WTC11 (cell line): ENCODE measurements at regions not wholly inside any gene's neighbourhood (a gene's known extent, or its start where the extent isn't known, plus 50 kb on each side); places are given as distances from the start of the nearest gene placed in this dataset.

Source experiments
- ATAC-seq: fragments of 200-7000 bp; cut with Tn5 transposase; 2 replicates; pipeline ENCODE4 v1.10.0; 2021; ENCODE audit warnings: mild to moderate bottlenecking, moderate library complexity
- CTCF ChIA-PET: fragments of 300-600 bp; sonication (Branson Sonifier 250); formaldehyde crosslinking; loops from one replicate; lab custom pipeline; 2021; ENCODE audit warnings: antibody characterized with exemption; lab: Charles Lee
- POLR2A ChIA-PET: fragments of 350-600 bp; sonication (Branson Sonifier 250); formaldehyde crosslinking; loops from one replicate; lab custom pipeline; 2021; ENCODE audit warnings: antibody characterized with exemption; lab: Charles Lee
- DNase-seq: peaks from one replicate; pipeline ENCODE4 v3.0.0; 2021; ENCODE audit warnings: low spot score
- H3K27ac Mint-ChIP-seq: 2 replicates; pipeline ENCODE4 v1.8.0; 2021; ENCODE audit warnings: mixed read lengths
- H3K27me3 Mint-ChIP-seq: 2 replicates; pipeline ENCODE4 v1.8.0; 2021; ENCODE audit warnings: low read depth, mild to moderate bottlenecking, moderate library complexity, mixed read lengths
- H3K36me3 Mint-ChIP-seq: 2 replicates; pipeline ENCODE4 v1.8.0; 2021; ENCODE audit warnings: mixed read lengths
- H3K4me1 Mint-ChIP-seq: 2 replicates; pipeline ENCODE4 v1.8.0; 2022; ENCODE audit warnings: mixed read lengths
- H3K4me3 Mint-ChIP-seq: 2 replicates; pipeline ENCODE4 v1.8.0; 2021; ENCODE audit warnings: mild to moderate bottlenecking, moderate library complexity, mixed read lengths
- H3K9me3 Mint-ChIP-seq: 2 replicates; pipeline ENCODE4 v1.8.0; 2021; ENCODE audit warnings: mixed read lengths
- CBFB ChIP-seq: sonication (generic); formaldehyde crosslinking; IDR thresholded peaks from 2 replicates; pipeline ENCODE4 v1.8.1; 2022; ENCODE audit warnings: mild to moderate bottlenecking, low read depth, missing genetic modification reagents
- ETV6 ChIP-seq: sonication (generic); formaldehyde crosslinking; IDR thresholded peaks from 2 replicates; pipeline ENCODE4 v1.8.1; 2022; ENCODE audit warnings: mild to moderate bottlenecking, missing genetic modification reagents
- FOXK1 ChIP-seq: sonication (generic); formaldehyde crosslinking; IDR thresholded peaks from 2 replicates; pipeline ENCODE4 v1.8.0; 2022; ENCODE audit warnings: mild to moderate bottlenecking, moderate library complexity, missing genetic modification reagents
- FOXP4 ChIP-seq: sonication (generic); formaldehyde crosslinking; IDR thresholded peaks from 2 replicates; pipeline ENCODE4 v1.8.0; 2022; ENCODE audit warnings: mild to moderate bottlenecking, missing genetic modification reagents
- JUN ChIP-seq: sonication (generic); formaldehyde crosslinking; IDR thresholded peaks from 2 replicates; pipeline ENCODE4 v1.8.0; 2023; ENCODE audit warnings: mild to moderate bottlenecking, missing genetic modification reagents
- MYBL2 ChIP-seq: sonication (generic); formaldehyde crosslinking; IDR thresholded peaks from 2 replicates; pipeline ENCODE4 v1.8.1; 2023; ENCODE audit warnings: mild to moderate bottlenecking, moderate library complexity, missing genetic modification reagents
- NR3C1 ChIP-seq: sonication (generic); formaldehyde crosslinking; conservative IDR thresholded peaks from 2 replicates; pipeline ENCODE4 v1.8.1; 2023; ENCODE audit warnings: low read depth, mild to moderate bottlenecking, missing genetic modification reagents
- PRDM15 ChIP-seq: sonication (generic); formaldehyde crosslinking; IDR thresholded peaks from 2 replicates; pipeline ENCODE4 v1.8.0; 2022; ENCODE audit warnings: missing genetic modification reagents
- RELA ChIP-seq: sonication (generic); formaldehyde crosslinking; IDR thresholded peaks from 2 replicates; pipeline ENCODE4 v1.8.1; 2022; ENCODE audit warnings: missing genetic modification reagents, mild to moderate bottlenecking, borderline replicate concordance
- RORB ChIP-seq: fragments of 250-450 bp; sonication (Bioruptor Pico); IDR thresholded peaks from 2 replicates; pipeline ENCODE4 v1.9.0; 2021; ENCODE audit warnings: mild to moderate bottlenecking
- SOX15 ChIP-seq: fragments of 250-450 bp; sonication (Bioruptor Pico); IDR thresholded peaks from 2 replicates; pipeline ENCODE4 v1.9.0; 2021; ENCODE audit warnings: mild to moderate bottlenecking
- TP53 ChIP-seq: sonication (generic); formaldehyde crosslinking; IDR thresholded peaks from 2 replicates; pipeline ENCODE4 v1.8.1; 2023; ENCODE audit warnings: mild to moderate bottlenecking, missing genetic modification reagents
- ZBTB43 ChIP-seq: sonication (generic); formaldehyde crosslinking; IDR thresholded peaks from 2 replicates; pipeline ENCODE4 v1.8.1; 2023; ENCODE audit warnings: mild to moderate bottlenecking, missing genetic modification reagents
- ZNF232 ChIP-seq: sonication (generic); formaldehyde crosslinking; IDR thresholded peaks from 2 replicates; pipeline ENCODE4 v1.8.0; 2022; ENCODE audit warnings: mild to moderate bottlenecking, missing genetic modification reagents
- ZNF281 ChIP-seq: sonication (generic); formaldehyde crosslinking; IDR thresholded peaks from 2 replicates; pipeline ENCODE4 v1.8.0; 2023; ENCODE audit warnings: mild to moderate bottlenecking, missing genetic modification reagents
- TF ChIP-seq, protein P1 (sequence below): fragments of 250-450 bp; sonication (Bioruptor Pico); IDR thresholded peaks from 2 replicates; pipeline ENCODE4 v1.9.0; 2021; ENCODE audit warnings: mild to moderate bottlenecking, borderline replicate concordance
- TF ChIP-seq, protein P2 (sequence below): sonication (generic); formaldehyde crosslinking; IDR thresholded peaks from 2 replicates; pipeline ENCODE4 v1.8.0; 2022; ENCODE audit warnings: mild to moderate bottlenecking, missing genetic modification reagents

DNA sequence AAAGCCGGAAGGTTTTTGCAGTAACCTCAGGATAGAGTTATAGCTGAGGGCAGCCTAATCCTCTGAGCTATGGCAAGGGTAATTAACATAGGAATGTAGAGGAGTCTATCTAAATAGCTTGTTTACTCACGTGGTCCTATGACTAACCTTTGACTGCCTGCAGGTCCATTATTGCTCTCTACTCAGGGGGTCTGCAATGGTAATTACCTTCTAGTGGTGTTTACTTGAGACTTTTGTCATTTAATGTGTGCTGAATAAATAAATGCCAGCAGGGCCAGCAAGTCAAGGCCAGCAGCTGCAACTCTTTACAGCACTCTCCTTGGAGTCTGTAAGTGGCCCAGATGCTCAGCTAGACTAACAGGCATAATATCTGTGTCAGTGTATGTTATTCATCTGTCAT lies 212.7 kb upstream of the FMR1 start:
- TF ChIP-seq TP53 = no peak
- no peak for TF ChIP-seq MYBL2 (CRISPR knock-in tag)
- no peak for TF ChIP-seq RELA (CRISPR knock-in tag)
- no peak for TF ChIP-seq ZBTB43 (CRISPR knock-in tag)
- TF ChIP-seq FOXK1 = no peak
- TF ChIP-seq JUN (CRISPR knock-in tag) = no peak
- TF ChIP-seq FOXP4 (CRISPR knock-in tag) = no peak
- TF ChIP-seq, protein P1, sequence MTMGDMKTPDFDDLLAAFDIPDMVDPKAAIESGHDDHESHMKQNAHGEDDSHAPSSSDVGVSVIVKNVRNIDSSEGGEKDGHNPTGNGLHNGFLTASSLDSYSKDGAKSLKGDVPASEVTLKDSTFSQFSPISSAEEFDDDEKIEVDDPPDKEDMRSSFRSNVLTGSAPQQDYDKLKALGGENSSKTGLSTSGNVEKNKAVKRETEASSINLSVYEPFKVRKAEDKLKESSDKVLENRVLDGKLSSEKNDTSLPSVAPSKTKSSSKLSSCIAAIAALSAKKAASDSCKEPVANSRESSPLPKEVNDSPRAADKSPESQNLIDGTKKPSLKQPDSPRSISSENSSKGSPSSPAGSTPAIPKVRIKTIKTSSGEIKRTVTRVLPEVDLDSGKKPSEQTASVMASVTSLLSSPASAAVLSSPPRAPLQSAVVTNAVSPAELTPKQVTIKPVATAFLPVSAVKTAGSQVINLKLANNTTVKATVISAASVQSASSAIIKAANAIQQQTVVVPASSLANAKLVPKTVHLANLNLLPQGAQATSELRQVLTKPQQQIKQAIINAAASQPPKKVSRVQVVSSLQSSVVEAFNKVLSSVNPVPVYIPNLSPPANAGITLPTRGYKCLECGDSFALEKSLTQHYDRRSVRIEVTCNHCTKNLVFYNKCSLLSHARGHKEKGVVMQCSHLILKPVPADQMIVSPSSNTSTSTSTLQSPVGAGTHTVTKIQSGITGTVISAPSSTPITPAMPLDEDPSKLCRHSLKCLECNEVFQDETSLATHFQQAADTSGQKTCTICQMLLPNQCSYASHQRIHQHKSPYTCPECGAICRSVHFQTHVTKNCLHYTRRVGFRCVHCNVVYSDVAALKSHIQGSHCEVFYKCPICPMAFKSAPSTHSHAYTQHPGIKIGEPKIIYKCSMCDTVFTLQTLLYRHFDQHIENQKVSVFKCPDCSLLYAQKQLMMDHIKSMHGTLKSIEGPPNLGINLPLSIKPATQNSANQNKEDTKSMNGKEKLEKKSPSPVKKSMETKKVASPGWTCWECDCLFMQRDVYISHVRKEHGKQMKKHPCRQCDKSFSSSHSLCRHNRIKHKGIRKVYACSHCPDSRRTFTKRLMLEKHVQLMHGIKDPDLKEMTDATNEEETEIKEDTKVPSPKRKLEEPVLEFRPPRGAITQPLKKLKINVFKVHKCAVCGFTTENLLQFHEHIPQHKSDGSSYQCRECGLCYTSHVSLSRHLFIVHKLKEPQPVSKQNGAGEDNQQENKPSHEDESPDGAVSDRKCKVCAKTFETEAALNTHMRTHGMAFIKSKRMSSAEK (CRISPR knock-in tag) = no peak
- no peak for TF ChIP-seq ZNF232 (CRISPR knock-in tag)
- no peak for TF ChIP-seq NR3C1 (CRISPR knock-in tag)
- TF ChIP-seq ZNF281 (CRISPR knock-in tag) = no peak
- no peak for TF ChIP-seq CBFB (CRISPR knock-in tag)
- TF ChIP-seq ETV6 (CRISPR knock-in tag) = no peak
- TF ChIP-seq, protein P2, sequence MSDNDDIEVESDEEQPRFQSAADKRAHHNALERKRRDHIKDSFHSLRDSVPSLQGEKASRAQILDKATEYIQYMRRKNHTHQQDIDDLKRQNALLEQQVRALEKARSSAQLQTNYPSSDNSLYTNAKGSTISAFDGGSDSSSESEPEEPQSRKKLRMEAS (CRISPR knock-in tag) = no peak
- no peak for TF ChIP-seq SOX15 (CRISPR knock-in tag)
- TF ChIP-seq RORB (CRISPR knock-in tag) = no peak
- no peak for TF ChIP-seq PRDM15
- peaks cover 49% of the 10 kb centered on the region for H3K9me3 Mint-ChIP-seq
- H3K27me3 Mint-ChIP-seq = peaks cover 85% of the 10 kb centered on the region
- ChIA-PET CTCF (no interaction called here), POLR2A (no interaction called here)
- no peak overlapping the region for H3K27ac Mint-ChIP-seq
- H3K36me3 Mint-ChIP-seq = peaks cover 20% of the 10 kb centered on the region
- H3K4me3 Mint-ChIP-seq = no peak overlapping the region
- no peaks in the 10 kb centered on the region for H3K4me1 Mint-ChIP-seq
- ATAC-seq (peak; percentile 51; the same call in 1 of the 2 replicates), DNase-seq (no peak)
